GM12864 (cell line): ENCODE measurements at regions not wholly inside any gene's neighbourhood (a gene's known extent, or its start where the extent isn't known, plus 50 kb on each side); places are given as distances from the start of the nearest gene placed in this dataset.

Experiments
- DNase-seq: peaks from one replicate; pipeline ENCODE4 v3.0.0-alpha.2; 2011; ENCODE audit warnings: low read depth
- H3K4me3 ChIP-seq: 2 replicates; pipeline ENCODE4 v1.5.1; 2011; ENCODE audit warnings: mild to moderate bottlenecking, low read depth, low read length, control low read depth
- TF ChIP-seq, protein P1 (sequence below): IDR thresholded peaks from 2 replicates; pipeline ENCODE4 v1.5.1; 2011; ENCODE audit warnings: low read depth, mild to moderate bottlenecking, moderate library complexity, low read length, control low read depth, inconsistent platforms; ENCODE audit errors: missing control alignments

DNA sequence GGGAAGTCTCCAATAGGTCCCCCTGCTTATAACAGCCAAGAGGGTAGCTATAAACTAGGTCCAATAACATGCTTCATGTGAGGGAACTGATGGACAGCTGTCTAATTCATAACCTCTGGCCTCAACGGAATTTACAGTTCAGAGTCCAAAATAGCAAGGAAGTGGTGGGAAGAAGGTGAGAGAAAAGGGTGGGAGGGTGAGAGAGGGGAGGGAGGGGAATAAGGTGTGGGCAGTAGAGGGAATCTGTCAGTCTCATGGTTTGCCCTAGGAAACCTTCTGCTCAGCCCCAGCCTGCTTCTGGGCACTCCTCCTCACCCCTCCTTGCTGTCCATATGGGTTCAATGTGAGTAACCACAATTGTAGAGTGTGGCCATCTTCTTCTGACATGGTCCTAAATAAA lies 133.4 kb upstream of the ADO start:
- TF ChIP-seq, protein P1, sequence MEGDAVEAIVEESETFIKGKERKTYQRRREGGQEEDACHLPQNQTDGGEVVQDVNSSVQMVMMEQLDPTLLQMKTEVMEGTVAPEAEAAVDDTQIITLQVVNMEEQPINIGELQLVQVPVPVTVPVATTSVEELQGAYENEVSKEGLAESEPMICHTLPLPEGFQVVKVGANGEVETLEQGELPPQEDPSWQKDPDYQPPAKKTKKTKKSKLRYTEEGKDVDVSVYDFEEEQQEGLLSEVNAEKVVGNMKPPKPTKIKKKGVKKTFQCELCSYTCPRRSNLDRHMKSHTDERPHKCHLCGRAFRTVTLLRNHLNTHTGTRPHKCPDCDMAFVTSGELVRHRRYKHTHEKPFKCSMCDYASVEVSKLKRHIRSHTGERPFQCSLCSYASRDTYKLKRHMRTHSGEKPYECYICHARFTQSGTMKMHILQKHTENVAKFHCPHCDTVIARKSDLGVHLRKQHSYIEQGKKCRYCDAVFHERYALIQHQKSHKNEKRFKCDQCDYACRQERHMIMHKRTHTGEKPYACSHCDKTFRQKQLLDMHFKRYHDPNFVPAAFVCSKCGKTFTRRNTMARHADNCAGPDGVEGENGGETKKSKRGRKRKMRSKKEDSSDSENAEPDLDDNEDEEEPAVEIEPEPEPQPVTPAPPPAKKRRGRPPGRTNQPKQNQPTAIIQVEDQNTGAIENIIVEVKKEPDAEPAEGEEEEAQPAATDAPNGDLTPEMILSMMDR = no peak
- no peak for DNase-seq
- no peak overlapping the region for H3K4me3 ChIP-seq

DNA sequence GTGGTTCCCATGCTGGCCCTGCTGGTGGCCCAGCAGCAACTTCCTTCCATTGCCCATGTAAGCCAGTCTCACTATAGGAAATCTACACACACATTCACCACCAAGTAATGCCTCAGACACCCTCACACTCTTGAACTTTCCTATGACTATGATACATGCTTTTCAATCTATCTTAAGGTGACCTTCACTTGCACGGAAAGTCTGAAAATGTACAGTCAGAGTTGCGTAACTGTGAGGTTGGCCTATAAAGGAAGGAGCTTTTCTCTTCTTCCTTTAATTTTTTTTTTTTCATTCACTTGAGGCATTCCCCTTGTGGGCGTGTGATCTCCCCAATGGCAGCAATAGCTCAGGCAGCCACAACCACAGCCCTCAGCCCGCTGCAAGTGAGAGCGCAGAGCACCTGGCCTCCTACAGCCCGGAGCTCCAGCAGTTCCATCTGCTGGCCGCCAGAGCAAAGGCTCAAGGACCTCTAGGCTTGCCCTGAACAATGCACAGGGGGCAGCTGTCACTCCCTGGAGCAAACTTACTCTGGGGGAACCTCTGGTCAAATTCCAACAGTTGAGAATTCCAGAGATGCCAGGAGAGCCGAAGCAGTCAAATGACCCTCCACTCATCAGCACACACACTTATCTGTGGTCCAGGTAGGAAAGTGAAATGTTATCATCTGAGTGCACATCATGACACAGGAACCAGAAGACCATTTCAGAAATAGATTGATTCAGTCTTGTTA lies 123.1 kb upstream of the ADO start:
- DNase-seq = peak; percentile 93

GRCh38 chr10:62684911-62685310 lies 119.6 kb upstream of the ADO start:
- DNase-seq = no peak
- no peak overlapping the region for H3K4me3 ChIP-seq
- TF ChIP-seq, protein P1 = no peak

More for the DNA sequence above, 123.1 kb upstream of the ADO start:
- H3K4me3 ChIP-seq = no peak overlapping the region
- TF ChIP-seq, protein P1 = peak; percentile 84

DNA sequence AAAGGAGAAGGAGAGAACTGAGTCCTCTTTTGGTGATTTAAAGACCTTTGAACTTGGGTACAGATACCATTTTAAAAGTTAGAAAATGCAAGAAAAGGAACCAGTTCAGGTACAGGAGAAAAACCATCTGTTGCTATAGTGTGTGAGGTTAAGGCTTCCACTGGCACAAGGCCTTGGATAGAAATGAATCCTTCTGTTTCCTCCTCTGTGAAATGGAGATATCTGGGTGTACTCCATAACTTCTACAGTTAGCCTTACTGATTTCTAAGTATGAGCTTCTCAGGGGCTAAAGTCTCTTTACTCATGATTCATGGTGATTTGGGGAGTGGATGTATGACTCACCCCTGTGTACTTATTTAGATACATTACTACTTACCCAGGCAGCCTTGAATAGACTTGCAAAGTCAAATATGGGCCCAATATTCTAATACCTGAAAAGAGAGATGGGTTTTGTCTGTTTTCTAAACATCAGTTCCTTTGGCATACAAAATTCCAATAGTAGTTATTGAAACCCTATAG lies 117.2 kb upstream of the ADO start:
- H3K4me3 ChIP-seq = no peak overlapping the region
- DNase-seq = no peak
- TF ChIP-seq, protein P1 = no peak

GRCh38 chr10:62688971-62689700 lies 115.4 kb upstream of the ADO start:
- no peak for DNase-seq
- TF ChIP-seq, protein P1 = no peak
- H3K4me3 ChIP-seq = no peak overlapping the region

GRCh38 chr10:62689712-62690111 lies 114.8 kb upstream of the ADO start:
- TF ChIP-seq, protein P1 = no peak
- no peak overlapping the region for H3K4me3 ChIP-seq
- no peak for DNase-seq

- H3K4me3 ChIP-seq = no peak overlapping the region
- no peak for DNase-seq
- TF ChIP-seq, protein P1 = peak; percentile 24
Observed at GRCh38 chr10:62690703-62691102, 113.8 kb upstream of the ADO start.
